A549 (cell line): ENCODE measurements at regions not wholly inside any gene's neighbourhood (a gene's known extent, or its start where the extent isn't known, plus 50 kb on each side); places are given as distances from the start of the nearest gene placed in this dataset.

ENCODE experiments used
- ATAC-seq, 2 experiments: fragments of 200-7000 bp in 1 of 2; fragments of >200 bp in 1 of 2; cut with Nextera tagmentation in 1 of 2; cut with Tn5 transposase in 1 of 2; 3 replicates each; pipeline versions ENCODE4 v1.8.0 to v1.9.1; 2018 to 2020; ENCODE audit warnings: mild to moderate bottlenecking in 1 of 2, moderate library complexity in 1 of 2
- CTCF ChIA-PET: fragments of 300-600 bp; sonication (Branson Sonifier 250); formaldehyde crosslinking; extraction: SDS; loops from one replicate; lab custom pipeline; 2021; ENCODE audit warnings: antibody characterized with exemption, inconsistent platforms; lab: Yijun Ruan, JAX
- POLR2A ChIA-PET: fragments of 350-600 bp; formaldehyde crosslinking; extraction: SDS; loops from one replicate; lab custom pipeline; 2021; ENCODE audit warnings: antibody characterized with exemption, inconsistent platforms; lab: Yijun Ruan, JAX
- DNase-seq, 2 experiments: peaks; one replicate each; pipeline versions ENCODE4 v3.0.0 to v3.0.0-alpha.2; 2011 to 2016; ENCODE audit warnings: low read depth in 1 of 2, low spot score in 1 of 2
- FAIRE-seq: peaks from 2 replicates; lab custom pipeline; 2011; peaks lifted over from hg19 to GRCh38; lab: Jason Lieb, UNC
- H3K27ac ChIP-seq, 2 experiments: fragments of >200 bp; sonication (Bioruptor Twin); formaldehyde crosslinking; 3 replicates each; pipeline ENCODE4 v1.5.1; 2016 to 2017
- H3K4me1 ChIP-seq: fragments of >200 bp; sonication (Bioruptor Twin); formaldehyde crosslinking; 3 replicates; pipeline ENCODE4 v1.6.1; 2016
- H3K4me2 ChIP-seq: fragments of >200 bp; sonication (Bioruptor Twin); formaldehyde crosslinking; 3 replicates; pipeline ENCODE4 v1.6.1; 2016
- H3K4me3 ChIP-seq: fragments of >200 bp; sonication (Bioruptor Twin); formaldehyde crosslinking; 3 replicates; pipeline ENCODE4 v1.5.1; 2016
- H3K9me3 ChIP-seq: fragments of >200 bp; sonication (Bioruptor Twin); formaldehyde crosslinking; 3 replicates; pipeline ENCODE4 v1.6.1; 2016
- BHLHE40 ChIP-seq: IDR thresholded peaks from 2 replicates; pipeline ENCODE4 v1.6.1; 2012; ENCODE audit warnings: low read depth, low read length, inconsistent platforms
- CBX2 ChIP-seq: fragments of 200-600 bp; sonication (generic); IDR thresholded peaks from 2 replicates; pipeline ENCODE4 v1.6.1; 2016; ENCODE audit warnings: low read depth, mild to moderate bottlenecking, borderline replicate concordance
- CHD2 ChIP-seq: fragments of 150-350 bp; IDR thresholded peaks from 2 replicates; pipeline ENCODE4 v1.6.1; 2014; ENCODE audit warnings: low read length; ENCODE audit not compliant: partially characterized antibody
- CHD4 ChIP-seq: fragments of 200-600 bp; sonication (generic); IDR thresholded peaks from 2 replicates; pipeline ENCODE4 v1.6.1; 2016; ENCODE audit warnings: antibody characterized with exemption, mild to moderate bottlenecking, borderline replicate concordance
- EHMT2 ChIP-seq: fragments of 200-600 bp; sonication (generic); IDR thresholded peaks from 2 replicates; pipeline ENCODE4 v1.6.1; 2016; ENCODE audit warnings: antibody characterized with exemption, low read depth, mild to moderate bottlenecking, moderate library complexity
- EP300 ChIP-seq, 2 experiments: fragments of >200 bp; sonication (Bioruptor Twin); formaldehyde crosslinking; IDR thresholded peaks; 2 replicates in 1 of 2; 3 replicates in 1 of 2; pipeline ENCODE4 v1.6.1; 2016 to 2017
- ESRRA ChIP-seq: fragments of 150-350 bp; IDR thresholded peaks from 2 replicates; pipeline ENCODE4 v1.6.1; 2014; ENCODE audit warnings: mild to moderate bottlenecking, low read length, borderline replicate concordance
- FOSL2 ChIP-seq, 2 experiments: fragments of 450-650 bp in 1 of 2; fragments of >200 bp in 1 of 2; sonication (Bioruptor Twin) in 1 of 2; formaldehyde crosslinking; IDR thresholded peaks; 2 replicates each; pipeline versions ENCODE4 v1.5.0 to v1.6.1; 2016 to 2020; ENCODE audit warnings: mild to moderate bottlenecking in 1 of 2, moderate library complexity in 1 of 2
- HDAC2 ChIP-seq: fragments of 200-600 bp; sonication (generic); IDR thresholded peaks from 2 replicates; pipeline ENCODE4 v1.6.1; 2016
- HOXB13 ChIP-seq: fragments of 250-450 bp; sonication (Bioruptor Pico); IDR thresholded peaks from 2 replicates; pipeline ENCODE4 v1.5.0; 2020; ENCODE audit warnings: low read depth, mild to moderate bottlenecking, moderate library complexity
- HOXB5 ChIP-seq: fragments of 250-450 bp; sonication (Bioruptor Pico); IDR thresholded peaks from 2 replicates; pipeline ENCODE4 v1.5.0; 2020; ENCODE audit warnings: mild to moderate bottlenecking, moderate library complexity
- MAZ ChIP-seq: fragments of 150-350 bp; IDR thresholded peaks from 2 replicates; pipeline ENCODE4 v1.6.1; 2014; ENCODE audit warnings: antibody characterized with exemption, low read depth, low read length, borderline replicate concordance
- NPAS2 ChIP-seq: fragments of 250-450 bp; sonication (Bioruptor Pico); IDR thresholded peaks from 2 replicates; pipeline ENCODE4 v1.8.0; 2022; ENCODE audit warnings: mild to moderate bottlenecking, moderate library complexity, borderline replicate concordance
- PHF8 ChIP-seq: fragments of 200-600 bp; sonication (generic); IDR thresholded peaks from 2 replicates; pipeline ENCODE4 v1.6.1; 2016; ENCODE audit warnings: low read depth, mild to moderate bottlenecking, antibody characterized with exemption, moderate library complexity, borderline replicate concordance
- POLR2AphosphoS2 ChIP-seq: conservative IDR thresholded peaks from 2 replicates; pipeline ENCODE4 v1.6.1; 2012; ENCODE audit warnings: low read length, improper control_type of control experiment, inconsistent platforms
- RARB ChIP-seq: fragments of 250-450 bp; sonication (Bioruptor Pico); IDR thresholded peaks from 2 replicates; pipeline ENCODE4 v1.8.0; 2021; ENCODE audit warnings: mild to moderate bottlenecking, moderate library complexity
- SMC3 ChIP-seq: fragments of >200 bp; sonication (Bioruptor Twin); formaldehyde crosslinking; IDR thresholded peaks from 3 replicates; pipeline ENCODE4 v1.6.1; 2018; ENCODE audit warnings: inconsistent platforms
- TFCP2L1 ChIP-seq: fragments of 250-450 bp; sonication (Bioruptor Pico); IDR thresholded peaks from 2 replicates; pipeline ENCODE4 v1.5.0; 2021; ENCODE audit warnings: mild to moderate bottlenecking
- TP53 ChIP-seq: fragments of 250-450 bp; sonication (Bioruptor Pico); IDR thresholded peaks from 2 replicates; pipeline ENCODE4 v1.5.0; 2021; ENCODE audit warnings: mild to moderate bottlenecking, moderate library complexity
- ZSCAN20 ChIP-seq: fragments of 250-450 bp; sonication (Bioruptor Pico); IDR thresholded peaks from 2 replicates; pipeline ENCODE4 v1.8.0; 2022; ENCODE audit warnings: mild to moderate bottlenecking, moderate library complexity
- WGBS: methylation state at CpG from one replicate; pipeline ENCODE4 v1.1.6; 2017; ENCODE audit errors: missing lambda C conversion rate; 5-methylcytosine and 5-hydroxymethylcytosine counted together
- TF ChIP-seq, protein P1 (sequence below): fragments of >200 bp; sonication (Bioruptor Twin); formaldehyde crosslinking; IDR thresholded peaks from 3 replicates; pipeline ENCODE4 v1.6.1; 2016
- TF ChIP-seq, protein P2 (sequence below): fragments of >200 bp; sonication (Bioruptor Twin); formaldehyde crosslinking; IDR thresholded peaks from 2 replicates; pipeline ENCODE4 v1.6.1; 2016
- TF ChIP-seq, protein P3 (sequence below): fragments of >200 bp; sonication (Bioruptor Twin); formaldehyde crosslinking; IDR thresholded peaks from 3 replicates; pipeline ENCODE4 v1.5.1; 2016
- TF ChIP-seq, protein P4 (sequence below): IDR thresholded peaks from 2 replicates; pipeline ENCODE4 v1.6.1; 2012

DNA sequence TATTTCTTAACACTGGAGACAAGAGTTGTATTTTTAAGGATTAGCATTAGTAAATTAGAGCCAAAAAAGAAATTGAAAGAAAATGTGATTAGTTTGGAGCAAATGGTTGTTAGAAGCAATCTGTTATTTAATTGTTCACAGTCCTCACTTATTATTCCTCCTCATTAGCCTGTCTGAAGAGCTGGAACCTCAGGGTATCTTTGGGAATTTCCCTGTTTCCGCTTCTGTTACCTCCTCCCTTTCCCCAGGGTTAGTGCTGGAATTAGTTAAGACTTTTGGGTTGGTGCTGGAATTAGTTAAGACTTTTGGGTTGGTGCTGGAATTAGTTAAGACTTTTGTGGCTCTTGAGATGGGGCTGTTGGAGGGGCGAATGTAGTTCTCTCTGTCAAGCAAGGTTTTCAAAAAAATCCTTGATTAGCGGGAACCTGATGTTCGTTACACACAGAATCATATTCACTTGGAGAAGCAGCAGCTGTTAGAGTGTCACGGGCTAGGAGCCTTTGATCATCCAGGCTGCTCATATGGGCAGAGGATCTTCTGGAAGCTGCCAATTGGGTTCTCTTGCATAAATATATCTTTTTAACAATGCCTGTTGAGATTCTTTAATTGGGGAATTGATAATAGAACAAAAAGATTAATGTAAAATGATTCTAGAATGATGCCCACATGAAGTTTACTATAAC lies 251.0 kb upstream of the NPSR1 start:
- 54% methylated on average over 5 of the region's 5 CpGs for WGBS
- TF ChIP-seq NPAS2 (CRISPR knock-in tag) (no peak), ESRRA (no peak), PHF8 (no peak), TFCP2L1 (CRISPR knock-in tag) (no peak), HOXB5 (CRISPR knock-in tag) (no peak), MAZ (no peak), HDAC2 (no peak), ZSCAN20 (CRISPR knock-in tag) (no peak)
- TF ChIP-seq, protein P1, sequence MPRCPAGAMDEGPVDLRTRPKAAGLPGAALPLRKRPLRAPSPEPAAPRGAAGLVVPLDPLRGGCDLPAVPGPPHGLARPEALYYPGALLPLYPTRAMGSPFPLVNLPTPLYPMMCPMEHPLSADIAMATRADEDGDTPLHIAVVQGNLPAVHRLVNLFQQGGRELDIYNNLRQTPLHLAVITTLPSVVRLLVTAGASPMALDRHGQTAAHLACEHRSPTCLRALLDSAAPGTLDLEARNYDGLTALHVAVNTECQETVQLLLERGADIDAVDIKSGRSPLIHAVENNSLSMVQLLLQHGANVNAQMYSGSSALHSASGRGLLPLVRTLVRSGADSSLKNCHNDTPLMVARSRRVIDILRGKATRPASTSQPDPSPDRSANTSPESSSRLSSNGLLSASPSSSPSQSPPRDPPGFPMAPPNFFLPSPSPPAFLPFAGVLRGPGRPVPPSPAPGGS: no peak
- TF ChIP-seq, protein P2, sequence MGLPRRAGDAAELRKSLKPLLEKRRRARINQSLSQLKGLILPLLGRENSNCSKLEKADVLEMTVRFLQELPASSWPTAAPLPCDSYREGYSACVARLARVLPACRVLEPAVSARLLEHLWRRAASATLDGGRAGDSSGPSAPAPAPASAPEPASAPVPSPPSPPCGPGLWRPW: no peak
- TF ChIP-seq, protein P3, sequence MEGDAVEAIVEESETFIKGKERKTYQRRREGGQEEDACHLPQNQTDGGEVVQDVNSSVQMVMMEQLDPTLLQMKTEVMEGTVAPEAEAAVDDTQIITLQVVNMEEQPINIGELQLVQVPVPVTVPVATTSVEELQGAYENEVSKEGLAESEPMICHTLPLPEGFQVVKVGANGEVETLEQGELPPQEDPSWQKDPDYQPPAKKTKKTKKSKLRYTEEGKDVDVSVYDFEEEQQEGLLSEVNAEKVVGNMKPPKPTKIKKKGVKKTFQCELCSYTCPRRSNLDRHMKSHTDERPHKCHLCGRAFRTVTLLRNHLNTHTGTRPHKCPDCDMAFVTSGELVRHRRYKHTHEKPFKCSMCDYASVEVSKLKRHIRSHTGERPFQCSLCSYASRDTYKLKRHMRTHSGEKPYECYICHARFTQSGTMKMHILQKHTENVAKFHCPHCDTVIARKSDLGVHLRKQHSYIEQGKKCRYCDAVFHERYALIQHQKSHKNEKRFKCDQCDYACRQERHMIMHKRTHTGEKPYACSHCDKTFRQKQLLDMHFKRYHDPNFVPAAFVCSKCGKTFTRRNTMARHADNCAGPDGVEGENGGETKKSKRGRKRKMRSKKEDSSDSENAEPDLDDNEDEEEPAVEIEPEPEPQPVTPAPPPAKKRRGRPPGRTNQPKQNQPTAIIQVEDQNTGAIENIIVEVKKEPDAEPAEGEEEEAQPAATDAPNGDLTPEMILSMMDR: no peak
- ATAC-seq: no peak
- Histone ChIP-seq H3K27ac (no peak overlapping the region), H3K4me2 (no peak overlapping the region), H3K4me3 (no peak overlapping the region), H3K9me3 (no peaks in the 10 kb centered on the region), H3K4me1 (no peaks in the 10 kb centered on the region)
- CTCF ChIA-PET: interaction anchor here (1.2 kb wide), 1 partner anchor 358 kb away, joined by 3 read pairs; no protein-coding TSS in a partner anchor
- POLR2A ChIA-PET: no interaction called here
- no peak for FAIRE-seq
- DNase-seq: no peak

GRCh38 chr7:34407586-34407985 lies 250.4 kb upstream of the NPSR1 start:
- no peaks in the 10 kb centered on the region for H3K4me1 ChIP-seq
- H3K4me2 ChIP-seq: no peak overlapping the region
- WGBS: 56% methylated on average over 2 of the region's 2 CpGs
- TF ChIP-seq MAZ (no peak), RARB (CRISPR knock-in tag) (no peak), TP53 (CRISPR knock-in tag) (no peak), CHD2 (no peak), BHLHE40 (no peak), CBX2 (no peak), ESRRA (no peak), SMC3 (no peak), ZSCAN20 (CRISPR knock-in tag) (no peak), POLR2AphosphoS2 (no peak), CHD4 (no peak), EP300 (IDR thresholded peaks at IDR 0.05) (no peak), EHMT2 (no peak), HOXB13 (CRISPR knock-in tag) (no peak), FOSL2 (IDR thresholded peaks at IDR 0.05) (no peak), FOSL2 (CRISPR knock-in tag; IDR thresholded peaks at IDR 0.05) (no peak), TFCP2L1 (CRISPR knock-in tag) (no peak)
- TF ChIP-seq, protein P4, sequence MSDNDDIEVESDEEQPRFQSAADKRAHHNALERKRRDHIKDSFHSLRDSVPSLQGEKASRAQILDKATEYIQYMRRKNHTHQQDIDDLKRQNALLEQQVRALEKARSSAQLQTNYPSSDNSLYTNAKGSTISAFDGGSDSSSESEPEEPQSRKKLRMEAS: no peak
- FAIRE-seq: no peak
- no peak overlapping the region for H3K27ac ChIP-seq
- CTCF ChIA-PET: no interaction called here
- POLR2A ChIA-PET: no interaction called here
- no peak overlapping the region for H3K4me3 ChIP-seq
- DNase-seq: no peak
- H3K9me3 ChIP-seq: no peaks in the 10 kb centered on the region
- ATAC-seq: no peak
